GM19238 (cell line): ENCODE measurements at regions not wholly inside any gene's neighbourhood (a gene's known extent, or its start where the extent isn't known, plus 50 kb on each side); places are given as distances from the start of the nearest gene placed in this dataset.

Experiments
- DNase-seq: peaks from one replicate; pipeline ENCODE4 v3.0.0; 2011; ENCODE audit warnings: low spot score; ENCODE audit not compliant: insufficient read length

GRCh38 chr2:12305931-12306330, 410.8 kb upstream of the TRIB2 start:
- no peak for DNase-seq

GRCh38 chr2:12310399-12310798, 406.3 kb upstream of the TRIB2 start:
- no peak for DNase-seq

GRCh38 chr2:12313445-12314126, 403.1 kb upstream of the TRIB2 start:
- DNase-seq: no peak

- DNase-seq: no peak
These were observed 402.5 kb upstream of the TRIB2 start for GRCh38 chr2:12314127-12314760.

GRCh38 chr2:12315224-12315623, 401.5 kb upstream of the TRIB2 start:
- no peak for DNase-seq

GRCh38 chr2:12316476-12316875, 400.3 kb upstream of the TRIB2 start:
- no peak for DNase-seq

- DNase-seq: no peak
These were observed 399.4 kb upstream of the TRIB2 start for GRCh38 chr2:12317286-12317685.

- no peak for DNase-seq
These were observed 398.8 kb upstream of the TRIB2 start for GRCh38 chr2:12317814-12318426.

GRCh38 chr2:12318427-12319057, 398.2 kb upstream of the TRIB2 start:
- no peak for DNase-seq

GRCh38 chr2:12320027-12320734, 396.6 kb upstream of the TRIB2 start:
- no peak for DNase-seq

GRCh38 chr2:12320991-12321641, 395.6 kb upstream of the TRIB2 start:
- no peak for DNase-seq

GRCh38 chr2:12321886-12322285, 394.9 kb upstream of the TRIB2 start:
- no peak for DNase-seq

GRCh38 chr2:12325806-12326205, 390.9 kb upstream of the TRIB2 start:
- DNase-seq: no peak

- DNase-seq: no peak
These were observed 390.1 kb upstream of the TRIB2 start for GRCh38 chr2:12326449-12327190.

GRCh38 chr2:12330916-12331315, 385.8 kb upstream of the TRIB2 start:
- no peak for DNase-seq

GRCh38 chr2:12331698-12332097, 385.0 kb upstream of the TRIB2 start:
- no peak for DNase-seq

- no peak for DNase-seq
These were observed 383.4 kb upstream of the TRIB2 start for GRCh38 chr2:12333293-12333692.

GRCh38 chr2:12334412-12334966, 382.2 kb upstream of the TRIB2 start:
- DNase-seq: no peak

- DNase-seq: no peak
These were observed 381.6 kb upstream of the TRIB2 start for GRCh38 chr2:12335131-12335530.

GRCh38 chr2:12335995-12336394, 380.7 kb upstream of the TRIB2 start:
- DNase-seq: no peak
